A549 (cell line): ENCODE measurements at regions not wholly inside any gene's neighbourhood (a gene's known extent, or its start where the extent isn't known, plus 50 kb on each side); places are given as distances from the start of the nearest gene placed in this dataset.

Experiments used
- BHLHE40 ChIP-seq: IDR thresholded peaks from 2 replicates; pipeline ENCODE4 v1.6.1; 2012; ENCODE audit warnings: low read depth, low read length, inconsistent platforms
- CBX2 ChIP-seq: fragments of 200-600 bp; sonication (generic); IDR thresholded peaks from 2 replicates; pipeline ENCODE4 v1.6.1; 2016; ENCODE audit warnings: low read depth, mild to moderate bottlenecking, borderline replicate concordance
- CBX8 ChIP-seq: fragments of 200-600 bp; sonication (generic); IDR thresholded peaks from 2 replicates; pipeline ENCODE4 v1.6.1; 2016
- EP300 ChIP-seq, 2 experiments: fragments of >200 bp; sonication (Bioruptor Twin); formaldehyde crosslinking; IDR thresholded peaks; 2 replicates in 1 of 2; 3 replicates in 1 of 2; pipeline ENCODE4 v1.6.1; 2016 to 2017
- HOXB5 ChIP-seq: fragments of 250-450 bp; sonication (Bioruptor Pico); IDR thresholded peaks from 2 replicates; pipeline ENCODE4 v1.5.0; 2020; ENCODE audit warnings: mild to moderate bottlenecking, moderate library complexity
- JUN ChIP-seq, 2 experiments: fragments of >200 bp; sonication (Bioruptor Twin); formaldehyde crosslinking; IDR thresholded peaks; 2 replicates in 1 of 2; 3 replicates in 1 of 2; pipeline ENCODE4 v1.6.1; 2016 to 2017
- KDM1A ChIP-seq: fragments of 200-600 bp; sonication (generic); IDR thresholded peaks from 2 replicates; pipeline ENCODE4 v1.6.1; 2016; ENCODE audit warnings: low read depth, mild to moderate bottlenecking
- POLR2A ChIP-seq: IDR thresholded peaks from 2 replicates; pipeline ENCODE4 v1.6.1; 2012; ENCODE audit warnings: mild to moderate bottlenecking, low read length
- RCOR1 ChIP-seq: fragments of 150-350 bp; IDR thresholded peaks from 2 replicates; pipeline ENCODE4 v1.6.1; 2014; ENCODE audit warnings: antibody characterized with exemption, low read length, low read depth
- SREBF2 ChIP-seq: fragments of 450-650 bp; IDR thresholded peaks from 2 replicates; pipeline ENCODE4 v1.6.1; 2014; ENCODE audit warnings: mild to moderate bottlenecking, moderate library complexity
- ZNF302 ChIP-seq: fragments of 250-450 bp; sonication (Bioruptor Pico); IDR thresholded peaks from 2 replicates; pipeline ENCODE4 v1.9.0; 2021; ENCODE audit warnings: inconsistent platforms, mild to moderate bottlenecking, moderate library complexity
- ZSCAN20 ChIP-seq: fragments of 250-450 bp; sonication (Bioruptor Pico); IDR thresholded peaks from 2 replicates; pipeline ENCODE4 v1.8.0; 2022; ENCODE audit warnings: mild to moderate bottlenecking, moderate library complexity
- TF ChIP-seq, protein P1 (sequence below): fragments of >200 bp; sonication (Bioruptor Twin); formaldehyde crosslinking; IDR thresholded peaks from 3 replicates; pipeline ENCODE4 v1.5.1; 2016
- TF ChIP-seq, protein P2 (sequence below): fragments of 450-650 bp; IDR thresholded peaks from 2 replicates; pipeline ENCODE4 v1.6.1; 2014; ENCODE audit warnings: antibody characterized with exemption

DNA sequence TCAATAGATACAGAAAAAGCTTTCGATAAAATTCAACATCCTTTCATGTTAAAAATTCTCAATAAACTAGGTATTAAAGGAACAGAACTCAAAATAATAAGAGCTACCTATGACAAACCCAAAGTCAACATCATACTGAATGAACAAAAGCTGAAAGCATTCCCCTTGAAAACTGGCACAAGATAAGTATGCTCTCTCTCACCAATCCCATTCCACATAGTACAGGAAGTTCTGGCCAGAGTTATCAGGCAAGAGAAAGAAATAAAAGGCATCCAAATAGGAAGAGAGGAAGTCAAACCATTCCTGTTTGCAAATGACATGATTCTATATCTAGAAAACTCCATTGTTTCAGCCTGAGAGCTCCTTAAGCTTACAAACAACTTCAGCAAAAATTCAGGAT lies 1145.8 kb upstream of the DDX18 start:
- TF ChIP-seq EP300 (IDR thresholded peaks at IDR 0.05): no peak
- TF ChIP-seq BHLHE40: no peak
- TF ChIP-seq JUN (IDR thresholded peaks at IDR 0.05): no peak
- TF ChIP-seq POLR2A: no peak
- no peak for TF ChIP-seq SREBF2
- no peak for TF ChIP-seq CBX2
- TF ChIP-seq, protein P1, sequence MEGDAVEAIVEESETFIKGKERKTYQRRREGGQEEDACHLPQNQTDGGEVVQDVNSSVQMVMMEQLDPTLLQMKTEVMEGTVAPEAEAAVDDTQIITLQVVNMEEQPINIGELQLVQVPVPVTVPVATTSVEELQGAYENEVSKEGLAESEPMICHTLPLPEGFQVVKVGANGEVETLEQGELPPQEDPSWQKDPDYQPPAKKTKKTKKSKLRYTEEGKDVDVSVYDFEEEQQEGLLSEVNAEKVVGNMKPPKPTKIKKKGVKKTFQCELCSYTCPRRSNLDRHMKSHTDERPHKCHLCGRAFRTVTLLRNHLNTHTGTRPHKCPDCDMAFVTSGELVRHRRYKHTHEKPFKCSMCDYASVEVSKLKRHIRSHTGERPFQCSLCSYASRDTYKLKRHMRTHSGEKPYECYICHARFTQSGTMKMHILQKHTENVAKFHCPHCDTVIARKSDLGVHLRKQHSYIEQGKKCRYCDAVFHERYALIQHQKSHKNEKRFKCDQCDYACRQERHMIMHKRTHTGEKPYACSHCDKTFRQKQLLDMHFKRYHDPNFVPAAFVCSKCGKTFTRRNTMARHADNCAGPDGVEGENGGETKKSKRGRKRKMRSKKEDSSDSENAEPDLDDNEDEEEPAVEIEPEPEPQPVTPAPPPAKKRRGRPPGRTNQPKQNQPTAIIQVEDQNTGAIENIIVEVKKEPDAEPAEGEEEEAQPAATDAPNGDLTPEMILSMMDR: no peak
- TF ChIP-seq RCOR1: no peak
- TF ChIP-seq, protein P2, sequence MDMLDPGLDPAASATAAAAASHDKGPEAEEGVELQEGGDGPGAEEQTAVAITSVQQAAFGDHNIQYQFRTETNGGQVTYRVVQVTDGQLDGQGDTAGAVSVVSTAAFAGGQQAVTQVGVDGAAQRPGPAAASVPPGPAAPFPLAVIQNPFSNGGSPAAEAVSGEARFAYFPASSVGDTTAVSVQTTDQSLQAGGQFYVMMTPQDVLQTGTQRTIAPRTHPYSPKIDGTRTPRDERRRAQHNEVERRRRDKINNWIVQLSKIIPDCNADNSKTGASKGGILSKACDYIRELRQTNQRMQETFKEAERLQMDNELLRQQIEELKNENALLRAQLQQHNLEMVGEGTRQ: no peak
- no peak for TF ChIP-seq HOXB5 (CRISPR knock-in tag)
- no peak for TF ChIP-seq CBX8
- TF ChIP-seq ZSCAN20 (CRISPR knock-in tag): no peak
- no peak for TF ChIP-seq KDM1A
- no peak for TF ChIP-seq ZNF302 (CRISPR knock-in tag)
